Fibroblast of villous mesenchyme (primary cell): ENCODE measurements at regions not wholly inside any gene's neighbourhood (a gene's known extent, or its start where the extent isn't known, plus 50 kb on each side); places are given as distances from the start of the nearest gene placed in this dataset.

ENCODE experiments used
- DNase-seq: peaks from one replicate; pipeline ENCODE4 v3.0.0-alpha.2; 2010; ENCODE audit warnings: low read depth
- H3K4me3 ChIP-seq: 2 replicates; pipeline ENCODE4 v1.5.1; 2011; ENCODE audit warnings: low read depth, mild to moderate bottlenecking, low read length
- TF ChIP-seq, protein P1 (sequence below): IDR thresholded peaks from 2 replicates; pipeline ENCODE4 v1.5.1; 2012; ENCODE audit warnings: low read depth, mild to moderate bottlenecking, low read length; ENCODE audit not compliant: insufficient read depth

DNA sequence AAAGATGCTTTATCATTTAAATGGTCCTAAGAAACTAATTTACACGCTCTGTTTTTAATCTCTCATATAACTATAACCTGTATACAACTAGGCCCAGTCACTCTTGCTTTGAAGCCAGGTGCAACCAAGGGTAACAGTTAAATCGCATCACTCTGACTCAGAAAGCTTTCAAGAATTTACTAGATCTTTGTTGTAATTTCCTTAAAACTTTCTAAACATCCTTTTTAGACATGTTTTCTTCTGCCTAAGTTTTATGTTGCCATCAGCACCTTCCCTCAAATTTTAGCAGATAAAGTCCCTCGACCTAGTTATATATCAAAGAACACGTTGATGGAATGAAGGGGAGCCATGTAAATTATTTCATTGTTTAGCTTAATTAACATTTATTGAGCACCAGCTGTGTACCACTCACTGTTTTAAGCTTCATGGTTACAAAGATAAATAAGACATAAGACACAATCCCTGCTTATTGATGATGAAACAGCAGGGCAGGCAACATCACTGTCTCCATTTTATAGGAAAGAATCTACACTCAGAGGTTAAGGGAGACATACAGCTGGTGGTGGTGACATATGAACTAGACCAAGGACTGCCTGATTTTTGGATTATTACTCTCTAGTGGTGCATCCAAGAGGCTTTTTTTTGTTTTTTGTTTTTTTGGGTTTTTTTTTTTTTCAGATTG lies 101.0 kb downstream of the CD200R1L start:
- DNase-seq = no peak
- H3K4me3 ChIP-seq = no peak overlapping the region
- TF ChIP-seq, protein P1, sequence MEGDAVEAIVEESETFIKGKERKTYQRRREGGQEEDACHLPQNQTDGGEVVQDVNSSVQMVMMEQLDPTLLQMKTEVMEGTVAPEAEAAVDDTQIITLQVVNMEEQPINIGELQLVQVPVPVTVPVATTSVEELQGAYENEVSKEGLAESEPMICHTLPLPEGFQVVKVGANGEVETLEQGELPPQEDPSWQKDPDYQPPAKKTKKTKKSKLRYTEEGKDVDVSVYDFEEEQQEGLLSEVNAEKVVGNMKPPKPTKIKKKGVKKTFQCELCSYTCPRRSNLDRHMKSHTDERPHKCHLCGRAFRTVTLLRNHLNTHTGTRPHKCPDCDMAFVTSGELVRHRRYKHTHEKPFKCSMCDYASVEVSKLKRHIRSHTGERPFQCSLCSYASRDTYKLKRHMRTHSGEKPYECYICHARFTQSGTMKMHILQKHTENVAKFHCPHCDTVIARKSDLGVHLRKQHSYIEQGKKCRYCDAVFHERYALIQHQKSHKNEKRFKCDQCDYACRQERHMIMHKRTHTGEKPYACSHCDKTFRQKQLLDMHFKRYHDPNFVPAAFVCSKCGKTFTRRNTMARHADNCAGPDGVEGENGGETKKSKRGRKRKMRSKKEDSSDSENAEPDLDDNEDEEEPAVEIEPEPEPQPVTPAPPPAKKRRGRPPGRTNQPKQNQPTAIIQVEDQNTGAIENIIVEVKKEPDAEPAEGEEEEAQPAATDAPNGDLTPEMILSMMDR = no peak

GRCh38 chr3:112744825-112745566 lies 101.7 kb downstream of the CD200R1L start:
- TF ChIP-seq, protein P1 = no peak
- no peak overlapping the region for H3K4me3 ChIP-seq
- peak; percentile 50 for DNase-seq

DNA sequence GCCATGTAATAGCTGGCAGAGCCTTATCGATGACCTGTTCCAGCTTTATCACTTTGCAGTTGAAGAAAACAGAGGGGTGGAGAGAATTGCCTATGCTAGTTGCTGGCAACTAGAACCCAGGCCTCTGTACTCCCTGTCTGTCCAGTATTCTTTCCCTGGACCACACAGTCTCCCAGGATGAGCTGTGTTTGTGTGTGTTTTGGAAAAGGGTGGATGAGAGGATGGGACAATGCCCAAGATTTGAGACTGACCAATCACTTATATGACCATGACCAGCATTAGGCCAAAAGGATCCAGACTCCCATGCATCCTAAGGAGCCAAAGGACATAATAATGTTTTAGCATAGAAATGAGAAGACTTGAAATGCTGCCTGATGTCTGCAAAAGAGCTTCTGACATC lies 102.6 kb downstream of the CD200R1L start:
- TF ChIP-seq, protein P1 = no peak
- DNase-seq = no peak
- H3K4me3 ChIP-seq = no peak overlapping the region

GRCh38 chr3:112742934-112743333 lies 102.0 kb upstream of the CCDC80 start:
- no peak overlapping the region for H3K4me3 ChIP-seq
- TF ChIP-seq, protein P1 = no peak
- DNase-seq = no peak

GRCh38 chr3:112741983-112742382 lies 101.0 kb upstream of the CCDC80 start:
- H3K4me3 ChIP-seq = no peak overlapping the region
- no peak for DNase-seq
- TF ChIP-seq, protein P1 = no peak

DNA sequence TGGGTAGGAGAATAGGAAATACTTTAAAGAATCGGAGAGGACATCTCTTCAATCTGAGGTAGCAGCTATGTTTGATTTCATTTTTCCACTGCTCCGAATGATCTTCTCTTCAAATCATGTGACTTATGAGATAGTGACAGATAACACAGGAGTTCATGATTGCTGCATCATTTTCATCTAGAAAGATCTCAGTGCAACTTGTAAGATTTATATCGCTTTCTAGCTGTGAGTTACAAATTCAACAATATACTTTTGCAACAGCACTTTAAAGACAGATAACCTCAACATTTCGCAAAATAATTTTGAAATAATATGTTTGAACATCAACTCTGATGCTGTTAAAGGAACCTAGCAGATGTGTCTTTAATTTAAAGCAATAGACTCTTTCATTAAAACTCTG lies 99.9 kb upstream of the CCDC80 start:
- TF ChIP-seq, protein P1 = no peak

More for the DNA sequence above, 99.9 kb upstream of the CCDC80 start:
- no peak overlapping the region for H3K4me3 ChIP-seq
- DNase-seq = no peak
